ENCODE measurements at regions not wholly inside any gene's neighbourhood (a gene's known extent, or its start where the extent isn't known, plus 50 kb on each side); places are given as distances from the start of the nearest gene placed in this dataset.

DNA sequence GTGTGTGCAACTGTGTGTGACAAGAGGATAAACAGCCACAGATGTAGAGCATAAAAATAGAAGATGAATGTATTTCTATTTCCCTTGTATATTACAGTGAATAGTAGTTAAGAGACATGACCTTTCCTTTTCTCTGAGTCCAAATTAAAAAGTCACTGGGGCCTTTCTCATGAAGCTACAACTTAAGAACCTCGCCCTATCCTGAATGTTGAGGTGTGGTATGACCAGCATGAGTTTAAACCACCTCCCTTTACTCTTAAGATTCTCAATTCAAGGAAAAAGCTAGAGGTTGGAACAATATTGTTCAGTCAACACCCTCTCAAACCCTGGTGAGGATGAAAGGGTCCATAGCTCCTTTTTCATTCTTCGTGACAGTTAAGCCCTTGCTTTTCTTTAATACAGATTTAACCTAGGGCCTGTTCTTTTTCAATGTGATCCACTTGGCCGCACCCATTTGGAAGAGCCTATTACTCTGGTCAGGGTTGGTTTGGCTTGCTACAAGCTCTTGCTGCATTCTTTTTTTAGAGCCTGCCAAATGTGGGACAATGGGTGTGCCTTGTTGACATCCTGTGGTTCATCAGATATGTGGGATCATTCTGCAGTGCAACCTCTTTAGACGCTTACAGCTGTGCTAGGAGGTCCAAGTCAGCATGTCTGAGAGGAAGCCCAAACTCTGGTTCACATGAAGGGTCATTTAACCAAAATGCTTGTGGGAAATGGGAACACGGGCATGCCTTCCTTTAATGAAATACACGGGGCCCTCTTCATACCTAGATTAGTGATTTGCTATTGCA is 290.0 kb downstream of the HAO1 start:
- no CpG with 5 or more reads among the region's 6 CpGs for WGBS, 2 donors (ENCODE audit: extremely low coverage in 2 of 2, insufficient read length in 2 of 2, insufficient replicate concordance in 1 of 2)
- no peak overlapping the region for H3K9ac ChIP-seq (ENCODE audit: low read depth, low read length, poor library complexity)
- DNase-seq (ENCODE audit: low spot score): no peak
- no peak overlapping the region for H2AFZ ChIP-seq (ENCODE audit: low read length)
- peaks cover 3% of the 10 kb centered on the region for H3K79me1 ChIP-seq (ENCODE audit: low read depth, low read length)
- H3K27ac ChIP-seq (replicated peaks; ENCODE audit: low read length): no peak overlapping the region
- no peak overlapping the region for H3K23ac ChIP-seq (ENCODE audit: low read depth, low read length, poor library complexity)
- H3K27me3 ChIP-seq (ENCODE audit: control insufficient read depth in 3 of 3, insufficient read depth in 3 of 3, low read depth in 1 of 3, low read length in 3 of 3): no peaks in the 10 kb centered on the region
- no peak overlapping the region for H2BK120ac ChIP-seq (ENCODE audit: low read depth, low read length)
- no peak overlapping the region for H3K14ac ChIP-seq (ENCODE audit: low read length)
- H2BK5ac ChIP-seq (ENCODE audit: low read length): no peak overlapping the region
- H3K4ac ChIP-seq (ENCODE audit: low read length): no peak overlapping the region
- no peak overlapping the region for H4K91ac ChIP-seq (ENCODE audit: low read depth, low read length, poor library complexity)
- no peak overlapping the region for H3K4me2 ChIP-seq (ENCODE audit: insufficient read depth, low read length, poor library complexity, severe bottlenecking)
- H3K4me3 ChIP-seq (ENCODE audit: low read length in 2 of 2): no peak overlapping the region
- no peaks in the 10 kb centered on the region for H3K4me1 ChIP-seq (ENCODE audit: control insufficient read depth in 2 of 2, insufficient read depth in 1 of 2, low read depth in 1 of 2, low read length in 2 of 2)
- no peak overlapping the region for H2BK15ac ChIP-seq (ENCODE audit: low read length)
- no peak overlapping the region for H3K18ac ChIP-seq (ENCODE audit: low read length)
- H3K9me3 ChIP-seq (replicated peaks in 1 of 2; ENCODE audit: control insufficient read depth in 2 of 2, insufficient read depth in 1 of 2, low read depth in 1 of 2, low read length in 2 of 2): no peaks in the 10 kb centered on the region
- H4K8ac ChIP-seq (ENCODE audit: low read depth, low read length): no peak overlapping the region
- no peak overlapping the region for H2BK12ac ChIP-seq (ENCODE audit: low read length)
- H2AK5ac ChIP-seq (ENCODE audit: low read depth, low read length): no peak overlapping the region
- H3K36me3 ChIP-seq (replicated peaks in 1 of 2; ENCODE audit: control insufficient read depth in 2 of 2, insufficient read depth in 2 of 2, low read length in 2 of 2): no peaks in the 10 kb centered on the region

DNA sequence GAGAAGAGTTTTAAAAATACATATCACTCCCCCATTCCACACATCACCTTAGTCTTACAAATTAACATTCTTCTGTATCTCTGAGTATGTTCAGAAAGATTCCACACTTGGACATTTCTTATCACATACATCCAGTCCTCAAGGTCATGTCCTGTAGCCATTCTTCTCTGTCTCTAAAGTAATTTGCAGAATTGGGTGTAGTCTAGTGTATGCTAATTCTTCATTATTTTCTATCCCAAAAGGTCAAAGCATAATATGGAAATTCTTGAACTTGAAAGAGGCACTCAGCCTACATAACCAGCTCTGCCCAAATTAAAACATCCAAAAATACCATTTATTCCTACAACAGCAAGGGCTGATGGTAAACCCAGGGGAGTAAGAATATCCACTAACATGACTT is 286.0 kb downstream of the HAO1 start:
- Histone ChIP-seq H3K79me1 (ENCODE audit: low read depth, low read length) (no peaks in the 10 kb centered on the region), H3K23ac (ENCODE audit: low read depth, low read length, poor library complexity) (no peak overlapping the region), H2BK12ac (ENCODE audit: low read length) (no peak overlapping the region), H3K14ac (ENCODE audit: low read length) (no peak overlapping the region), H3K4me1 (ENCODE audit: control insufficient read depth in 2 of 2, insufficient read depth in 1 of 2, low read depth in 1 of 2, low read length in 2 of 2) (no peaks in the 10 kb centered on the region), H3K4me2 (ENCODE audit: insufficient read depth, low read length, poor library complexity, severe bottlenecking) (no peak overlapping the region), H3K4ac (ENCODE audit: low read length) (no peak overlapping the region), H2AK5ac (ENCODE audit: low read depth, low read length) (no peak overlapping the region), H4K8ac (ENCODE audit: low read depth, low read length) (no peak overlapping the region), H2BK15ac (ENCODE audit: low read length) (no peak overlapping the region), H3K18ac (ENCODE audit: low read length) (no peak overlapping the region), H3K4me3 (ENCODE audit: low read length in 2 of 2) (no peak overlapping the region), H2AFZ (ENCODE audit: low read length) (no peak overlapping the region), H3K9me3 (replicated peaks in 1 of 2; ENCODE audit: control insufficient read depth in 2 of 2, insufficient read depth in 1 of 2, low read depth in 1 of 2, low read length in 2 of 2) (no peaks in the 10 kb centered on the region), H4K91ac (ENCODE audit: low read depth, low read length, poor library complexity) (no peak overlapping the region), H3K36me3 (replicated peaks in 1 of 2; ENCODE audit: control insufficient read depth in 2 of 2, insufficient read depth in 2 of 2, low read length in 2 of 2) (no peaks in the 10 kb centered on the region), H2BK120ac (ENCODE audit: low read depth, low read length) (no peak overlapping the region), H2BK5ac (ENCODE audit: low read length) (no peak overlapping the region), H3K27me3 (ENCODE audit: control insufficient read depth in 3 of 3, insufficient read depth in 3 of 3, low read depth in 1 of 3, low read length in 3 of 3) (no peaks in the 10 kb centered on the region), H3K9ac (ENCODE audit: low read depth, low read length, poor library complexity) (no peak overlapping the region), H3K27ac (replicated peaks; ENCODE audit: low read length) (no peak overlapping the region)
- no peak for DNase-seq (ENCODE audit: low spot score)

DNA sequence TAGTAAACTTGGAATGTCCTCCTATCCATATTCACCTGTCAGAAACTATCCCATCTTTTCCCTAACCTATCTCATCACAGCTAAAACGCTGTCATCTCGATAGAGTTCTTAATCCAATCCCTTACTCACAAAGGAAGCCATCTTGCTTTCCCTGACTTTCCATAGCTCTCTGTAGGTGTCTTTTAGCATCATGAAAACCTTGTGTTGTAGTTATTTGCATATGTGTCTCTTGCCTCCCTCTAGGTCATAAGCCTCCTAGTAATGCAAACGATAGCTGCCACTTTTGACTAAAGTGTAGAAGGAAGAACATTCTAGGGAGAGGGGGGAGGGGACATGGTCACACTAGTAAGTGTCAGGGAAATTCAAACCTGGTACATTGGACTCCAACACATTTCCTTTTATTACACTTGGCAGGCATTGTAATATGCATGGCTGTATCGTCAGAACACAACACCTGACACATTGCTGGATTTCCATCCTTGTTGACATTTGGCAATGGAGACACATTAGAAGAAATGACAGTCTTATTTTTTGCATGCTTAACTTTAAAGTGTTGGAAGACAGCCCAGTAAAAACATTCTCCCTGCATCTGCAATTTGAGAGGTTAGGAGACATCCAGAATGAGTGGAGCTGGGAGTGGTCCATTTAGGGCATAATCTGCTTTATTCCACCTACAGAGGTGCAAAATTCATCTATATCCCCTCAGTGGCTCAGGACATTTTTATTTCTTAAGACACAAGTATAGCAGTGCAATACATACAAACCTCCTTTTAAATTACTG is 283.4 kb downstream of the HAO1 start:
- Histone ChIP-seq H2BK120ac (ENCODE audit: low read depth, low read length) (no peak overlapping the region), H3K23ac (ENCODE audit: low read depth, low read length, poor library complexity) (no peak overlapping the region), H4K8ac (ENCODE audit: low read depth, low read length) (no peak overlapping the region), H3K4me3 (ENCODE audit: low read length in 2 of 2) (no peak overlapping the region), H3K79me1 (ENCODE audit: low read depth, low read length) (no peaks in the 10 kb centered on the region), H4K91ac (ENCODE audit: low read depth, low read length, poor library complexity) (no peak overlapping the region), H3K14ac (ENCODE audit: low read length) (no peak overlapping the region), H2BK5ac (ENCODE audit: low read length) (no peak overlapping the region), H2BK12ac (ENCODE audit: low read length) (no peak overlapping the region), H3K27me3 (ENCODE audit: control insufficient read depth in 3 of 3, insufficient read depth in 3 of 3, low read depth in 1 of 3, low read length in 3 of 3) (no peaks in the 10 kb centered on the region), H3K4ac (ENCODE audit: low read length) (no peak overlapping the region), H3K27ac (replicated peaks; ENCODE audit: low read length) (no peak overlapping the region), H3K9ac (ENCODE audit: low read depth, low read length, poor library complexity) (no peak overlapping the region), H3K9me3 (replicated peaks in 1 of 2; ENCODE audit: control insufficient read depth in 2 of 2, insufficient read depth in 1 of 2, low read depth in 1 of 2, low read length in 2 of 2) (no peaks in the 10 kb centered on the region), H3K18ac (ENCODE audit: low read length) (no peak overlapping the region), H2BK15ac (ENCODE audit: low read length) (no peak overlapping the region), H2AK5ac (ENCODE audit: low read depth, low read length) (no peak overlapping the region), H3K4me2 (ENCODE audit: insufficient read depth, low read length, poor library complexity, severe bottlenecking) (no peak overlapping the region), H3K36me3 (replicated peaks in 1 of 2; ENCODE audit: control insufficient read depth in 2 of 2, insufficient read depth in 2 of 2, low read length in 2 of 2) (no peaks in the 10 kb centered on the region), H2AFZ (ENCODE audit: low read length) (no peak overlapping the region), H3K4me1 (ENCODE audit: control insufficient read depth in 2 of 2, insufficient read depth in 1 of 2, low read depth in 1 of 2, low read length in 2 of 2) (no peaks in the 10 kb centered on the region)
- no peak for DNase-seq (ENCODE audit: low spot score)
- WGBS, 2 donors (ENCODE audit: extremely low coverage in 2 of 2, insufficient read length in 2 of 2, insufficient replicate concordance in 1 of 2): 100% methylated on average over 2 of the region's 4 CpGs; no CpG with 5 or more reads in 1 of the 2 donors

DNA sequence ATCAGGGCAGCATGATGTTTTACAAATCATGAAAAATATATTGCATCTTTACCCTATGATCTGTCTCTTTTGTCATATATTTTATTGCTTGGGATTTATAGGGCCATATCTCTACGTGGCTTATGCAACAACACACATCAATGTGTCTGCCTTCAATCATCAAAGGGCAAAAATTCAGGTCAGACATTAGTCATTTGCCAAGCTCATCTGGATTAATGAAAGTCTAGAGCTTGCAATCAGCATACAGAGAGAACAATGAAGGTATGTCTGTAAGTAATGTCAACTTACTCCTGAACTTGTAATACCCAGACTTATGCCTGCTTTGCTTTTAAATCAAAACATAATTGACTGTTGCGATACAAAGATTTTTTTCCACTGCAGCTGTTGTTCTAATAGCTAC is 282.7 kb downstream of the HAO1 start:
- no peak overlapping the region for H3K4me2 ChIP-seq (ENCODE audit: insufficient read depth, low read length, poor library complexity, severe bottlenecking)
- no peak overlapping the region for H4K8ac ChIP-seq (ENCODE audit: low read depth, low read length)
- DNase-seq (ENCODE audit: low spot score): no peak
- no peak overlapping the region for H2BK5ac ChIP-seq (ENCODE audit: low read length)
- no peak overlapping the region for H3K14ac ChIP-seq (ENCODE audit: low read length)
- no peak overlapping the region for H3K9ac ChIP-seq (ENCODE audit: low read depth, low read length, poor library complexity)
- H3K23ac ChIP-seq (ENCODE audit: low read depth, low read length, poor library complexity): no peak overlapping the region
- H2AFZ ChIP-seq (ENCODE audit: low read length): no peak overlapping the region
- H3K27ac ChIP-seq (replicated peaks; ENCODE audit: low read length): no peak overlapping the region
- H3K79me1 ChIP-seq (ENCODE audit: low read depth, low read length): no peaks in the 10 kb centered on the region
- H3K36me3 ChIP-seq (replicated peaks in 1 of 2; ENCODE audit: control insufficient read depth in 2 of 2, insufficient read depth in 2 of 2, low read length in 2 of 2): no peaks in the 10 kb centered on the region
- no peak overlapping the region for H3K4ac ChIP-seq (ENCODE audit: low read length)
- no peak overlapping the region for H2BK120ac ChIP-seq (ENCODE audit: low read depth, low read length)
- H2AK5ac ChIP-seq (ENCODE audit: low read depth, low read length): no peak overlapping the region
- no CpG with 5 or more reads among the region's 2 CpGs for WGBS, 2 donors (ENCODE audit: extremely low coverage in 2 of 2, insufficient read length in 2 of 2, insufficient replicate concordance in 1 of 2)
- no peaks in the 10 kb centered on the region for H3K4me1 ChIP-seq (ENCODE audit: control insufficient read depth in 2 of 2, insufficient read depth in 1 of 2, low read depth in 1 of 2, low read length in 2 of 2)
- no peak overlapping the region for H2BK12ac ChIP-seq (ENCODE audit: low read length)
- no peaks in the 10 kb centered on the region for H3K9me3 ChIP-seq (replicated peaks in 1 of 2; ENCODE audit: control insufficient read depth in 2 of 2, insufficient read depth in 1 of 2, low read depth in 1 of 2, low read length in 2 of 2)
- no peak overlapping the region for H3K4me3 ChIP-seq (ENCODE audit: low read length in 2 of 2)
- no peak overlapping the region for H3K18ac ChIP-seq (ENCODE audit: low read length)
- H2BK15ac ChIP-seq (ENCODE audit: low read length): no peak overlapping the region
- H3K27me3 ChIP-seq (ENCODE audit: control insufficient read depth in 3 of 3, insufficient read depth in 3 of 3, low read depth in 1 of 3, low read length in 3 of 3): no peaks in the 10 kb centered on the region
- H4K91ac ChIP-seq (ENCODE audit: low read depth, low read length, poor library complexity): no peak overlapping the region

Measured in neuronal stem cell (in vitro differentiated cells).